Forelimb muscle (tissue), 1 donor: ENCODE measurements at regions not wholly inside any gene's neighbourhood (a gene's known extent, or its start where the extent isn't known, plus 50 kb on each side); places are given as distances from the start of the nearest gene placed in this dataset.

Experiments used
- DNase-seq: peaks from one replicate; pipeline ENCODE4 v3.0.0-alpha.2; 2013; ENCODE audit warnings: low read depth

- DNase-seq, result no peak
Measured at GRCh38 chr15:69838338-69838737, 259.4 kb downstream of the TLE3 start.

DNA sequence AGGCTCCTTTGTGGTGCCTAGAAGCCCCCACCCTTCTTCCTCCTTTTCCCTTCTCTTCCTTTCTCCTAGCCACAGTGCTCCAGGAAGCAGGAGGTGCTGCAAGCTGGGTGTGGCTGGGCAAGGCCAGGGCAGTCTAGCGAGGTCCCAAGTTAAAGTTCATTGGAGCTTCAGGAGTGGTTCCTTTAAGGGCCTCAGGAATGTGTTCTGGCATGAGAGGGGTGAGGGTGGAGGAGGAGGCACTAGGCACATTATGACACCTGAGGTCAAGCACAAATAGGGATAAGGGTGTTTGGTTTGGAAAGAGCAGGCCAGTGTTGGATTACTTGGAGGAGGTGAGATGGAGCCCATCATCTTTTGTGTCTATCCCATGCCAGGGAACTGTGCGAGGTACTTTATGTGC, 258.7 kb downstream of the TLE3 start:
- DNase-seq, result no peak

GRCh38 chr15:69841113-69841828, 256.4 kb downstream of the TLE3 start:
- no peak for DNase-seq

GRCh38 chr15:69842851-69843250, 254.9 kb downstream of the TLE3 start:
- no peak for DNase-seq

DNA sequence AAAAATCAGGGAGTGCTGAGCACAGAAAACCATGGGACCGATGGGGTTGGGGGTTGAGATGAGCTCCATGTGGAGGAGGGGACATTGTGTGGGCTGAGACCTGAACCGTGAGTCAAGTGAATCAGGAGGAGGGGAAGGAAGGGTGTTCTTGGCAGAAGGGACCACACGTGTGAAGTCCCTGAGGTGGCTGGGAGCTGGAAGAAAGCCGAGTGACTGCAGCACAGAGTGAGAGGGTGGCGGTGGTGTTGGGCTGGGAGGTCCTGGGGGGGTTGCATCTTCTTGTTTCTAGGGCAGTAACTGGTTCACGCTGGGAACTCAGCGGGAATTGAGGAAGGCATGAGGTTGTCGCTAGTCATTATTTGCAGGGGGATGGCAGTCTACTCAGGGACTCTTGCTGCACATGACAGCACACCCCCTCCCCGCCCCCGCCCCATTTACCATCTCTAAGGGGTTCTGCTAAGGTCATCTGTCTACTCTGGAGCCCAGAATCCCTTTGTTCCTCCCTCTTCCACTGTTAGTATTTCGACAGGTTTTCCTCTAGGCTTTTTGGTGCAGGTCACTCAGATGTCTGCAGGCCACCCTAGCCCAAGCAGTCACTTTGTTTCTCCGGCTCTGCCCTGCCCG, 254.3 kb downstream of the TLE3 start:
- DNase-seq, result no peak

DNA sequence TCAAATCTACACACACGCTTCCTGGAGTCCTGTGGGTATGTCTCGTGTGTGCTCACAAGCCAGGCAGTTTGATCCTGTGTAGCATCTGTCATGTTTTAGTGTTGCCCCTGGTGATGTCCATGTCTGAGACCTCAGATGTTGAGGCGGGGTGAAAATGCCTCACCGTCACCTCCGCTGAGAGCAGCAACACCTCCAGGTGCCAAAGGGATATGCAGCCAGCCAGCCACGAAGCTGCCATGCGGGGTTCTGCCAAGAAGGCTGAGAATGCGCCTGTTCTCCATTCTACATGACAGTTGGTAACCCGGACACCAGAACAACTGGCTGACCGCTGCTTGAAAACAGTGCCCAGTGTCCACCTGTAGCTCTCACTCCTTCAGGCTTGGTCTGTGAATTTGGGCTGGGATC, 253.8 kb downstream of the TLE3 start:
- DNase-seq, result no peak

DNA sequence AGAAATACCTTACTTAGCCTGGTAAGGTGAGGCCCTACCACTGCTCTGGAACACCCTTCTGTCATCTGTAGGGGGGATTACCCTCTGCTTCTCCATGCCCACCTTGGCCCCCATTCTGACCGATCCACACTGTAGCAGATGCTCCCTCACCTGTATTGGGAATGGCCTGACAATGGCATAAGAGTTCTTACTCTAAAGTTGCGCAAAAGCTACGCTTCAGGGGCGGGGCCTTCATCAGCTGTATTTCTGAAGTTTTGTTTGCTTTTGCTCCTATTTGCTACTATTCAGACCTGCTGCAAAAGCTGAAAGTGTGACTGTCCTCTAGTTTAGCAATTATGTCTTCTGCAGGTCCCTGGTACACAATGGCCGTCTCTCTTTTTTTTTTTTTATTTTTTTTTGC, 252.6 kb downstream of the TLE3 start:
- no peak for DNase-seq

DNA sequence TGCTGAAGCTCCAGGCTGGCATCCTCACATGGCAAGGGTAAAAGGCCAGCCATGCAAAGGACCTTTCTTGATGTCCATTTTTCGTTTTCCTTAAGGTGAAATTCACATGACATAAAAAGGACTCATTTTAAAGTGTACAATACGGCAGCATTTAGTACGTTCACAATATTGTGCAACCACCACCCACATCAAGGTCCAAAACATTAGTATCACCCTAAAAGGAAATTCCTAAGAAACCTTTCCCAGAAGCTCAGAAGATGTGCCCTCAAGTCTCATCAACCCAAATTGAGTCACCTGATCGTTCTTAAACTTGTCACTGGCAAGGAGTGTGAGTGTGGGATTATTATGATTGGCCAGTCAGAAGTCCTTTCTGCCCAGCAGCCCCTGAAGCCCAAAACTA, 250.1 kb downstream of the TLE3 start:
- DNase-seq, result no peak

DNA sequence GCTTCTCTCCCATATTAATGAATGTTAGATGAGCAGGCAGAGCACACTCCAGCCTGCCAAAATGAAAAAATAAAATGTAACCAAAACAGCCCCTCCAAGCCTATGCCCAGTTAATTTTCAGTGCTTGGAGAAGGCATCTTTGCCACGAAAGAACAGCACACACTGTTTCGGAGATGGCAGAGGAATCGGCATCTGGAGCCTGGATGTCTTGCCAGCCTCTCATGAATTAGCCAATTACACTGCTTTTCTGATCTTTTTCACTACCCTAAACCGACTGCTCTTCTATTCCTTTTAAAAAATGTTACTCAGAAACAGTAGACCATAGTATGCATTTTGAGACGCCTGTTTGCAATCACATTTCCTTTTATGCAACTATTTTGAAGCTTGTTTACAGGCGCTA, 249.6 kb downstream of the TLE3 start:
- DNase-seq, result no peak

- no peak for DNase-seq
Measured at GRCh38 chr15:69848551-69849231, 249.0 kb downstream of the TLE3 start.

GRCh38 chr15:69849232-69849610, 248.5 kb downstream of the TLE3 start:
- DNase-seq, result no peak

GRCh38 chr15:69852482-69852881, 245.2 kb downstream of the TLE3 start:
- no peak for DNase-seq

- no peak for DNase-seq
Measured at GRCh38 chr15:69852916-69853315, 244.8 kb downstream of the TLE3 start.

GRCh38 chr15:69853544-69853951, 244.2 kb downstream of the TLE3 start:
- DNase-seq, result no peak

- DNase-seq, result no peak
Measured at GRCh38 chr15:69854001-69854400, 243.7 kb downstream of the TLE3 start.

DNA sequence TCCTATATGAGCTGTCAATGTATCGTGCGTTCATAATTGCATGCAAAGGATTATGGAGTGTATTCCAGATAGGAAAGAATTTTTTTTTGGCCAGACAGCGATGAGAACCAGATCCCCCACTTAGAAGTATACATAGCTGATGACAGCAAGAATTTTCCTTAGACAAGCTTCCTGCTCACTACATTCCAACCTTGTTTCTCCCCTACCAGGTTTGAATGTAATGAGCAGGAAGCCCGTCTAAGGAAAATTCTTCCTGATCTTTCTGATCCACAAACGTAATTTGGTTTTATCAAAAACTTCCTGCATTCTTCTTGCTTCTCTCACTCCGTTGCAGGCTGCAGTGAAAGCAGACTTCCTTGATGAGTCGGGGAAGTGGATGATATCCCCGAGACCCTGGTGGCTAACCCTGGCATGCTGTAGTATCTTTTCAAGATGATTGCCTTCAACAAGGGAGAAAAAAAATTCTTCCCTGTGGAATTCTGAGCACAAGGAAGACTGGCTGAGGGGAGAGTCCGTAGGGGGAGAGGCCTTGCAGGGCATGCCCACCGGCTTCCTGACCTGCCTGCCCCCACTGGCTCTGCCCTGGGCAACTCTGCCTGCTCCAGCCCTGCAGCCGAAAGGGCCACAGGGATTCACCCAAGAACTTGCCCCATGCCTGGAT, 243.1 kb downstream of the TLE3 start:
- no peak for DNase-seq

GRCh38 chr15:69855258-69856000, 242.3 kb downstream of the TLE3 start:
- DNase-seq, result no peak

GRCh38 chr15:69857250-69857649, 240.5 kb downstream of the TLE3 start:
- DNase-seq, result no peak

- no peak for DNase-seq
Measured at GRCh38 chr15:69857686-69858391, 239.9 kb downstream of the TLE3 start.

DNA sequence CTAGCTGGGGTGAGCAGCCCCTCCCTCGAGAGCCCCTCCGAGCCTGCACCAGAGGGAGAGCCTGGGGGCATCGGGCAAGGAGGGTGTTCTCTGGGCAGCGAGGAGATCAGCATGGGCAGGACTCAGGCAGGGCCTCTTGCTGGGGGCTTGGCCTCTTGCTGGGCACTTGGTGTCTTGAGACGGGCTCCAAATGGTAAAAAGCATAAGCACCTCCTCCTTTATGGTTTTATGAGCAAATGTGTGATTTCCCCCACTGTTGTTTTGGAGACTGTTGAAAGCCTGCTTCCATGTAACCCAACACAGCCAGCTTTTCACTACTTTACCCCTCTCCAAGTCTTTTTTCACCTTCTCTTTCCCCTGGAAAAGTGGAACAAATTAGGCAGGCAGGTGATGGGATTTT, 239.3 kb downstream of the TLE3 start:
- no peak for DNase-seq

- DNase-seq, result no peak
Measured at GRCh38 chr15:69859866-69860265, 237.9 kb downstream of the TLE3 start.
